SK-N-SH treated with all-trans-retinoic acid at 6 μM for 48 hours (cell line): ENCODE measurements at regions not wholly inside any gene's neighbourhood (a gene's known extent, or its start where the extent isn't known, plus 50 kb on each side); places are given as distances from the start of the nearest gene placed in this dataset.

Experiments
- ATAC-seq: fragments of 200-7000 bp; cut with Tn5 transposase; 3 replicates; pipeline ENCODE4 v1.9.1; 2020; ENCODE audit warnings: mild to moderate bottlenecking, moderate library complexity
- ARNTL ChIP-seq: fragments of 450-650 bp; formaldehyde crosslinking; IDR thresholded peaks from 2 replicates; pipeline ENCODE4 v1.5.0; 2020; ENCODE audit warnings: low read depth, mild to moderate bottlenecking, moderate library complexity, borderline replicate concordance
- BACH2 ChIP-seq: fragments of 250-450 bp; sonication (Bioruptor Pico); IDR thresholded peaks from 2 replicates; pipeline ENCODE4 v1.9.0; 2021; ENCODE audit warnings: mild to moderate bottlenecking, borderline replicate concordance
- CREB5 ChIP-seq: fragments of 250-450 bp; sonication (Bioruptor Pico); IDR thresholded peaks from 2 replicates; pipeline ENCODE4 v1.5.1; 2020; ENCODE audit warnings: low read depth, mild to moderate bottlenecking, moderate library complexity
- CSDC2 ChIP-seq: fragments of 250-450 bp; sonication (Bioruptor Pico); IDR thresholded peaks from 2 replicates; pipeline ENCODE4 v1.5.0; 2020; ENCODE audit warnings: mild to moderate bottlenecking, moderate library complexity
- CSRNP3 ChIP-seq: fragments of 250-450 bp; sonication (Bioruptor Pico); IDR thresholded peaks from 2 replicates; pipeline ENCODE4 v1.5.1; 2021; ENCODE audit warnings: mild to moderate bottlenecking, moderate library complexity
- ESRRG ChIP-seq: fragments of 250-450 bp; sonication (Bioruptor Pico); IDR thresholded peaks from 2 replicates; pipeline ENCODE4 v1.6.1; 2021; ENCODE audit warnings: mild to moderate bottlenecking
- GLIS3 ChIP-seq: fragments of 250-450 bp; sonication (Bioruptor Pico); IDR thresholded peaks from 2 replicates; pipeline ENCODE4 v1.5.0; 2020; ENCODE audit warnings: mild to moderate bottlenecking, moderate library complexity
- ISL1 ChIP-seq: fragments of 250-450 bp; sonication (Bioruptor Pico); IDR thresholded peaks from 2 replicates; pipeline ENCODE4 v2.1.2; 2022; ENCODE audit warnings: mild to moderate bottlenecking, moderate library complexity
- OSR1 ChIP-seq: fragments of 250-450 bp; sonication (Bioruptor Pico); IDR thresholded peaks from 2 replicates; pipeline ENCODE4 v1.8.0; 2022; ENCODE audit warnings: moderate library complexity, mild to moderate bottlenecking, inconsistent platforms
- PATZ1 ChIP-seq: fragments of 250-450 bp; sonication (Bioruptor Pico); IDR thresholded peaks from 2 replicates; pipeline ENCODE4 v1.8.0; 2020; ENCODE audit warnings: mild to moderate bottlenecking, moderate library complexity, borderline replicate concordance
- PPARA ChIP-seq: fragments of 250-450 bp; sonication (Bioruptor Pico); IDR thresholded peaks from 2 replicates; pipeline ENCODE4 v1.5.0; 2020; ENCODE audit warnings: mild to moderate bottlenecking, borderline replicate concordance
- SNAI2 ChIP-seq: fragments of 250-450 bp; sonication (Bioruptor Pico); IDR thresholded peaks from 2 replicates; pipeline ENCODE4 v1.5.0; 2020; ENCODE audit warnings: mild to moderate bottlenecking, moderate library complexity
- TCF4 ChIP-seq: fragments of 250-450 bp; sonication (Bioruptor Pico); IDR thresholded peaks from 2 replicates; pipeline ENCODE4 v1.8.0; 2021; ENCODE audit warnings: mild to moderate bottlenecking, moderate library complexity, borderline replicate concordance
- TOX ChIP-seq: fragments of 250-450 bp; sonication (Bioruptor Pico); IDR thresholded peaks from 2 replicates; pipeline ENCODE4 v1.8.0; 2021; ENCODE audit warnings: mild to moderate bottlenecking, moderate library complexity, borderline replicate concordance
- ZC3H10 ChIP-seq: fragments of 250-450 bp; sonication (Bioruptor Pico); IDR thresholded peaks from 2 replicates; pipeline ENCODE4 v1.5.1; 2021; ENCODE audit warnings: mild to moderate bottlenecking, moderate library complexity
- ZFP3 ChIP-seq: fragments of 250-450 bp; sonication (Bioruptor Pico); IDR thresholded peaks from 2 replicates; pipeline ENCODE4 v1.5.0; 2020; ENCODE audit warnings: mild to moderate bottlenecking, moderate library complexity
- ZFP30 ChIP-seq: fragments of 450-650 bp; formaldehyde crosslinking; IDR thresholded peaks from 2 replicates; pipeline ENCODE4 v1.5.0; 2022; ENCODE audit warnings: mild to moderate bottlenecking, moderate library complexity
- ZNF565 ChIP-seq: fragments of 450-650 bp; formaldehyde crosslinking; conservative IDR thresholded peaks from 2 replicates; pipeline ENCODE4 v1.5.0; 2020; ENCODE audit warnings: low read depth, mild to moderate bottlenecking, moderate library complexity
- ZNF8 ChIP-seq: fragments of 450-650 bp; formaldehyde crosslinking; IDR thresholded peaks from 2 replicates; pipeline ENCODE4 v1.5.0; 2020; ENCODE audit warnings: mild to moderate bottlenecking, moderate library complexity
- TF ChIP-seq, protein P1 (sequence below): fragments of 250-450 bp; sonication (Bioruptor Pico); IDR thresholded peaks from 2 replicates; pipeline ENCODE4 v1.5.0; 2020; ENCODE audit warnings: mild to moderate bottlenecking, moderate library complexity

DNA sequence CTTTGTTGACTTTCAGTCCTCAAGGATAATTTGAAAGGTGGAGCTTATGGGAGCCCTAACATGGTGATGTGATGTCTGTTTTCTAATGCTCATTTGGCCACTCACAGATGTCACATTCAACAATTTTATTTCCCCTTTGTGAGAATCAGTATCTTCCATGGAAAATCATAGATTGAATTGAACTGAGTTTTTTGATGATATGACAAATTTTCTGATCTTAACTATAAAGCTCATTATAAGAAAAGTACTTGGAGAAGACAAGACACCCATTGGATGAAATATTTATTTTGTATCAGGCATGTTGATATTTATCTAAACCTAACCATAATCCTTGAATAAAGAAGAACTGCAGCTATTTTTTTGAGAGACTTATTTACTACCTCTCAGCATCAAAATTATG is 824.6 kb upstream of the GOT2 start:
- TF ChIP-seq OSR1 (CRISPR knock-in tag): no peak
- ATAC-seq: no peak

DNA sequence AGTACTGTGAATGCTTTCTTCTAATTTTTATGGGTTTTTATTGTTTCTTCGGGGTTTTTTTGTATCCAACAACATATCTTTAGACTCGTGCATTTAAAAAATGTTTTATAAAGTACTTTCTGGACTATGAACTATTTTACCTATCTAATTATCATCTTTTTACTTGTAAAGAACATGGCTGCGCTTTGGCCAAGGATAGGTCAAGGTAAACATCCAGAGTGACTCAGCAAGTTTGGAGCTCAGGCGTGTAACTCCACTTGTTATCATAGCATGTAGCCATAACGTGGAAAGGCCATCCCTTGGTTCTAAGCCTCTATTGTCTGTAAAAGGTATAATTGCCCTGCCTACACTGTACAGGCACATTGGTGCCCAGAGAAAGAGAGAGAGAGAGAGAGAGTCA is 818.0 kb upstream of the GOT2 start:
- TF ChIP-seq SNAI2: no peak
- no peak for ATAC-seq

GRCh38 chr16:59545721-59546120 is 811.6 kb upstream of the GOT2 start:
- no peak for TF ChIP-seq TCF4 (CRISPR knock-in tag)
- TF ChIP-seq ESRRG: no peak
- no peak for TF ChIP-seq CREB5 (CRISPR knock-in tag)
- no peak for TF ChIP-seq ZNF565 (CRISPR knock-in tag)
- no peak for TF ChIP-seq ISL1
- TF ChIP-seq, protein P1, sequence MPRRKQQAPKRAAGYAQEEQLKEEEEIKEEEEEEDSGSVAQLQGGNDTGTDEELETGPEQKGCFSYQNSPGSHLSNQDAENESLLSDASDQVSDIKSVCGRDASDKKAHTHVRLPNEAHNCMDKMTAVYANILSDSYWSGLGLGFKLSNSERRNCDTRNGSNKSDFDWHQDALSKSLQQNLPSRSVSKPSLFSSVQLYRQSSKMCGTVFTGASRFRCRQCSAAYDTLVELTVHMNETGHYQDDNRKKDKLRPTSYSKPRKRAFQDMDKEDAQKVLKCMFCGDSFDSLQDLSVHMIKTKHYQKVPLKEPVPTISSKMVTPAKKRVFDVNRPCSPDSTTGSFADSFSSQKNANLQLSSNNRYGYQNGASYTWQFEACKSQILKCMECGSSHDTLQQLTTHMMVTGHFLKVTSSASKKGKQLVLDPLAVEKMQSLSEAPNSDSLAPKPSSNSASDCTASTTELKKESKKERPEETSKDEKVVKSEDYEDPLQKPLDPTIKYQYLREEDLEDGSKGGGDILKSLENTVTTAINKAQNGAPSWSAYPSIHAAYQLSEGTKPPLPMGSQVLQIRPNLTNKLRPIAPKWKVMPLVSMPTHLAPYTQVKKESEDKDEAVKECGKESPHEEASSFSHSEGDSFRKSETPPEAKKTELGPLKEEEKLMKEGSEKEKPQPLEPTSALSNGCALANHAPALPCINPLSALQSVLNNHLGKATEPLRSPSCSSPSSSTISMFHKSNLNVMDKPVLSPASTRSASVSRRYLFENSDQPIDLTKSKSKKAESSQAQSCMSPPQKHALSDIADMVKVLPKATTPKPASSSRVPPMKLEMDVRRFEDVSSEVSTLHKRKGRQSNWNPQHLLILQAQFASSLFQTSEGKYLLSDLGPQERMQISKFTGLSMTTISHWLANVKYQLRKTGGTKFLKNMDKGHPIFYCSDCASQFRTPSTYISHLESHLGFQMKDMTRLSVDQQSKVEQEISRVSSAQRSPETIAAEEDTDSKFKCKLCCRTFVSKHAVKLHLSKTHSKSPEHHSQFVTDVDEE (CRISPR knock-in tag): no peak
- TF ChIP-seq ARNTL (CRISPR knock-in tag): no peak
- TF ChIP-seq ZC3H10 (CRISPR knock-in tag): no peak
- TF ChIP-seq ZFP30 (CRISPR knock-in tag): no peak
- TF ChIP-seq CSRNP3 (CRISPR knock-in tag): no peak
- TF ChIP-seq ZFP3 (CRISPR knock-in tag): no peak
- no peak for TF ChIP-seq PPARA
- ATAC-seq: no peak

- ATAC-seq: no peak
- TF ChIP-seq ARNTL (CRISPR knock-in tag) (no peak), CSDC2 (no peak), OSR1 (CRISPR knock-in tag) (no peak), ZC3H10 (CRISPR knock-in tag) (no peak), SNAI2 (no peak), PPARA (no peak), CREB5 (CRISPR knock-in tag) (no peak), TOX (no peak), ZNF8 (CRISPR knock-in tag) (no peak), CSRNP3 (CRISPR knock-in tag) (no peak), GLIS3 (no peak), BACH2 (CRISPR knock-in tag) (no peak), ISL1 (no peak)
These were observed 809.5 kb upstream of the GOT2 start for GRCh38 chr16:59543641-59544040.

DNA sequence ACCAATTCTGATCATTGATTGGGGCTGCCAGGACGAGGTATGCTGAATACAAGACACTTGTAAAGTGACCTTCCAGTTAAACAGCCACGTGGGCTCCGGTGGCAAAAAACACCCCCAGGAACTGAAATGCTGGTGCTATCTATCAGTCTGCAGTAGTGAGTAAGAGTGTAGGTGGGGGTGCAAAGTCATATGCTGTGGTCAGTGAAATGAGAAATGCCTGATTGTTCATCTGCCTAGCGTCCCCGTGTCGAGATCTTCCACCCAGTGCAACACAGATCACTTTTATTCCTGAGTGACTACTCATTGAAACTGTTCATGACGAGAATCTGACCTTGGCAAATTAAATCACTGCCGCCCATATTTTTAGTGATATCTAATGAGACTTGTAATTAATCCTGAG is 806.5 kb upstream of the GOT2 start:
- no peak for ATAC-seq
- TF ChIP-seq ZNF565 (CRISPR knock-in tag) (no peak), CSDC2 (no peak), PATZ1 (CRISPR knock-in tag) (no peak), SNAI2 (no peak), BACH2 (CRISPR knock-in tag) (no peak), ISL1 (no peak), CSRNP3 (CRISPR knock-in tag) (no peak), TCF4 (CRISPR knock-in tag) (no peak), CREB5 (CRISPR knock-in tag) (no peak), PPARA (no peak)
